ENCODE measurements at regions not wholly inside any gene's neighbourhood (a gene's known extent, or its start where the extent isn't known, plus 50 kb on each side); places are given as distances from the start of the nearest gene placed in this dataset.

GRCh38 chr20:56187534-56188165 lies 60.9 kb upstream of the MC3R start:
- TF ChIP-seq RCOR1 (IDR thresholded peaks at IDR 0.05; ENCODE audit: low read length) (no peak), GATA2 (CRISPR knock-in tag; IDR thresholded peaks at IDR 0.05) (no peak), CHD2 (IDR thresholded peaks at IDR 0.05; ENCODE audit: low read length, partially characterized antibody) (no peak), ZBTB33 (IDR thresholded peaks at IDR 0.05; ENCODE audit: borderline replicate concordance, low read depth) (no peak), TEAD4 (IDR thresholded peaks at IDR 0.05; ENCODE audit: borderline replicate concordance, insufficient read depth) (no peak)

All from SK-N-SH (cell line).